GM19240 (cell line): ENCODE measurements at regions not wholly inside any gene's neighbourhood (a gene's known extent, or its start where the extent isn't known, plus 50 kb on each side); places are given as distances from the start of the nearest gene placed in this dataset.

Source experiments
- DNase-seq: peaks from one replicate; pipeline ENCODE4 v3.0.0; 2011; ENCODE audit warnings: low spot score; ENCODE audit not compliant: insufficient read length

GRCh38 chr22:48093981-48094380 lies 1331.5 kb downstream of the TBC1D22A start:
- no peak for DNase-seq

GRCh38 chr22:48092866-48093265 lies 1330.4 kb downstream of the TBC1D22A start:
- DNase-seq = no peak

- DNase-seq = no peak
These were observed 1329.3 kb downstream of the TBC1D22A start for GRCh38 chr22:48091656-48092223.

- DNase-seq = no peak
These were observed 1328.7 kb downstream of the TBC1D22A start for GRCh38 chr22:48091060-48091650.

- DNase-seq = no peak
These were observed 1327.9 kb downstream of the TBC1D22A start for GRCh38 chr22:48090332-48090672.

- DNase-seq = no peak
These were observed 1327.3 kb downstream of the TBC1D22A start for GRCh38 chr22:48089601-48090331.

- no peak for DNase-seq
These were observed 1326.6 kb downstream of the TBC1D22A start for GRCh38 chr22:48088926-48089536.

GRCh38 chr22:48088251-48088650 lies 1325.8 kb downstream of the TBC1D22A start:
- no peak for DNase-seq

GRCh38 chr22:48085901-48086645 lies 1323.6 kb downstream of the TBC1D22A start:
- DNase-seq = no peak

GRCh38 chr22:48084729-48085050 lies 1322.2 kb downstream of the TBC1D22A start:
- no peak for DNase-seq

GRCh38 chr22:48084041-48084728 lies 1321.7 kb downstream of the TBC1D22A start:
- peak; percentile 68 for DNase-seq

GRCh38 chr22:48083502-48083901 lies 1321.1 kb downstream of the TBC1D22A start:
- DNase-seq = no peak

- no peak for DNase-seq
These were observed 1319.8 kb downstream of the TBC1D22A start for GRCh38 chr22:48082284-48082683.

GRCh38 chr22:48081281-48081680 lies 1318.8 kb downstream of the TBC1D22A start:
- DNase-seq = no peak

GRCh38 chr22:48080316-48081165 lies 1318.1 kb downstream of the TBC1D22A start:
- no peak for DNase-seq

- DNase-seq = no peak
These were observed 1317.2 kb downstream of the TBC1D22A start for GRCh38 chr22:48079505-48080290.

GRCh38 chr22:48078825-48079224 lies 1316.4 kb downstream of the TBC1D22A start:
- DNase-seq = no peak

- DNase-seq = no peak
These were observed 1315.2 kb downstream of the TBC1D22A start for GRCh38 chr22:48077699-48078098.

GRCh38 chr22:48076008-48076407 lies 1313.6 kb downstream of the TBC1D22A start:
- no peak for DNase-seq

GRCh38 chr22:48075604-48076003 lies 1313.2 kb downstream of the TBC1D22A start:
- no peak for DNase-seq
